GDM1 (cell line): ENCODE measurements at regions not wholly inside any gene's neighbourhood (a gene's known extent, or its start where the extent isn't known, plus 50 kb on each side); places are given as distances from the start of the nearest gene placed in this dataset.
"Not testable (repeated sequence)": the region's sequence is repeated elsewhere in the genome, so short reads cannot be mapped to it uniquely, and the experiment has no call there.

Source experiments
- DNase-seq: peaks from one replicate; lab custom pipeline; 2025; lab: John Stamatoyannopoulos, UW

GRCh38 chr14:49946320-49947141 lies 53.6 kb downstream of the ARF6 start:
- DNase-seq = no peak

GRCh38 chr14:49947506-49947905 lies 54.6 kb downstream of the ARF6 start:
- no peak for DNase-seq

DNA sequence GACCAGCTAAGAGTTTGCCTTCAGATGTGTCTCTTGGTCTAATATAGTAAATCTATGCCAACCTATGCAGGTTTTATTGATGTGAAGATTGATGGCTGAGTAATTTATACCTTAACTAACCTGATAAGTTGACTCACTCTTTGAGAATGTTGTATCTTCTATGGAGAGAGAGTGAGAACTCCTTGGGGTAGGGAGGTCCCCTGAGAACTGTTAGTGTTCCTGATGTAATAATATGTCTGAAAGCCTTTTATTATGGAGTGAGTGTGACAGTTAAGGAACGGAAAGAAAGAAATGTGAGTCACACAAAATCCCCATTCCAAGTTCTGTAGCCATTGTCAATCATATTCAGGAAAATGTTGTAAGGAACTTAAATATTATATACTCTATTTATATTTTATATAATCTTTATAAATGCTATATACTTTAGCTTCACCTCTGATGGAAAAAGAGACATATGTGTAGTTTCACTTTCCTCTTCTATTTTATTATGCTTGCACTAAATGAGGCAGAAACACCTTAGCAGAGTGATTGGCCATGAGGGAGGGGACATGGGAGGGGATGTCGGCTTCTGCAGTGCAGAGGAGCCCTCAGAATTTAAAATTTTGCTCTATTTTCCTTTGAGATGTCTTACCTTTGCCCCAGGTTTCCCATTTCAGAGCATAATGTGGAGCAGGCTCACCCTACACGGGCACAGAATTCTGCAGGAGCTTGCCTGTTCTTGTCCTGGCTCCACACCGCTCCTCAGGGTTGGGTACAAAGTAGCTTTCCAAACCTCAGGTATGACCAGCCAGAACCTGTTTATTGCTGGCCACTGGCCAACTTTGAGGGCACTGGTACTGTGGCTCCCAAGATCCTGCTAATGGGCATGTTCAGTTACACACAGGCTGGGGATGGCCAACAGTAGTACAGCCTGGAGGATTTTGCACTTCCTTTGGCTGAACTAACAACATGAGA lies 57.7 kb downstream of the ARF6 start:
- DNase-seq = no peak

DNA sequence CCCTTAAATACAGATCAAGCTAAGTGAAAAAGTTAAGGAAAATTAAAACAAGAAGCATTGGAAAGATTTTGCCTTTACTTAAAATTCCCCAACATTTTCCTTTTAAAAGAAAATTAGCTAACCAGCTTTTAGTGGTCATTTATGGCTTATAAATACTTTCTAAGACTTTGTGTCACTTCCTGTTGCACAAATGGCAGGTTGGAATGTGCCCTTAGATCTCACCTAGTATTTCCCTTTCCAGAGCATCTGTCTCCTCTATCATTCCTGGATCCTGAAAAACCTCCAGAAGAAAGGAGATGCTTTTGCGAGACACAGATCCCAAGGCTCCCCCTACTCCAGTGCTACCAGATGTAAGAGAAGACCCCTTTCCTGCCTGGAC lies 58.3 kb downstream of the ARF6 start:
- DNase-seq = no peak

GRCh38 chr14:49951691-49952345 lies 58.9 kb downstream of the ARF6 start:
- DNase-seq = no peak

GRCh38 chr14:49953196-49953595 lies 60.3 kb downstream of the ARF6 start:
- no peak for DNase-seq

GRCh38 chr14:49954171-49954631 lies 61.3 kb downstream of the ARF6 start:
- no peak for DNase-seq

DNA sequence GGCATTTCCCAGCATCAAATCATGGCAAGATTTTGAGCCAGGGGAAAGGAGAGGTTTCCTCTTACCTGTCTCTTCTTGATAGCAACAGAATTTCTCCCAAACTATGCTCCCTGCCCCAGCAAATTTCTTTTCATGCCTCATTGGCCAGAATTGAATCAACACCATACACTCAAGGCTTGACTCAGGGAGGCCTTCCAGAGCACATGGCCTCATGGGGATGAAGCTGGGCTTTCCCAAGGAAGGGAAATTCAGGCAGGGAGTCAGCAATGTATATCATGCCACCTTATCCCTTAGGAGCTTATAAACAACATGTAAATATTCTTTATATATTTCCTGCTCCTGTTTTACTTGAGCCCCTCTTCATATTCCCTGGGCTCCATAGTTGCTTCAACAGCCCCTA lies 62.1 kb downstream of the ARF6 start:
- no peak for DNase-seq

DNA sequence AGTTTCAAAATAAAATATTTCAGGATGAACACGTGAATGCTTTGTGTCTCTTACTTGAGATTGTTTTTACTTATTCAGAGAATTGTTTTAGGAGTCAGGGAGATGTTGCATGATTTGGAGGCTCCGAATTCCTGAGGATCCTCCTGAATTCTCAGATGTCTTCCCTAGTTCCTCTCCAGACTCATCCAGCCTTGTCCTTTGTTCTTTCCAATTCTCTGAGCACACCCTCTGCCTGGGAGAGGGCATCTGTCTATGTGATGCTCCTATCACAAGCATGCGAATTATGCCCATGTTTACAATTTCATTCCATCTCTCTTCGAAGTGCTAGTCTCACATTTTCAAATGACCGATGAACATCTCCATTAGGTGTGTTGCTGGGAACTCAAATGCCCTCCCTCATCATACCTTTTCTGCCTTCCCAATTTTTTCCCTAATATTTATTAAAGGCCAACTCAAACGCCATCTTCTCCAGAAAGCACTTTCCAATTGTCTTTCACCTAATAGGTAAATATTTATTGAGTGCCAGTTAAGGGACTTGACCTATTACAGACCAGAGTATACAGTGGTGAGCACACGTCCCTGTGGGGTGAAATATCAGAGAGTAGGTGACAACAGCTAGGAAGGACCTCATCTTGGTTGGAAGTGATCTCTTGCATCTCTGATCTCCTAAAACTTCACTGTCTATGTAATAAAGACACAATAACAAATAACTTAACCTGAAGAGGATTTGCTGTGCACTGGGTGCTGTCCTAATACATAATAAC lies 64.4 kb downstream of the ARF6 start:
- no peak for DNase-seq

DNA sequence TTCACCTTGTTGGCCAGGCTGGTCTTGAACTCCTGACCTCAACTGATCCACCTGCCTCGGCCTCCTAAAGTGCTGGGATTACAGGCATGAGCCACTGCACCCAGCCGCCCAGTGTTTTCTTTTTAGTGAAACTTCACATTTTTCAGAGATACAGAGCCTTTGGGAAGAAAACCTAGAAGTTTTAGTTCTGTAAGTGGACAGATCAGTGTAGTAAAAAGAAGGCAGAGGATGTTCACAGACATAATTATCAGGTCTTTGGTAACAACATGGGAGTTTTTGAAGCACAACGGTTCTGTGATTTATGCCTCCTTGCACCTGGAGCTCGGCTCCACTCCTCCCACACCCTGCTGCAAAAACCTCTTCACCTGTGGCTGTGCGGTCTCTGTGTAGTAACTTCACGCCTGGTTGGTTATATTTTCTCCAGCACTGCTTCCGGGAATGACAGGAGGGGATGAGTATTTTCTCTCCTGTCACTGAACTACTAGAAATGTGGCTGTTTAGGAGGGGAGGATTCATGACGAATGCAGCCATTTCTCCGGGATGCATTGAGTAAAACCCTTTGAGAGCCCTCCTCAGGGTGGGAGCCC lies 67.0 kb downstream of the ARF6 start:
- DNase-seq = no peak

- DNase-seq = no peak
Measured at GRCh38 chr14:49960453-49960852, 67.6 kb downstream of the ARF6 start.

GRCh38 chr14:49961270-49962222 lies 68.7 kb downstream of the ARF6 start:
- no peak for DNase-seq

DNA sequence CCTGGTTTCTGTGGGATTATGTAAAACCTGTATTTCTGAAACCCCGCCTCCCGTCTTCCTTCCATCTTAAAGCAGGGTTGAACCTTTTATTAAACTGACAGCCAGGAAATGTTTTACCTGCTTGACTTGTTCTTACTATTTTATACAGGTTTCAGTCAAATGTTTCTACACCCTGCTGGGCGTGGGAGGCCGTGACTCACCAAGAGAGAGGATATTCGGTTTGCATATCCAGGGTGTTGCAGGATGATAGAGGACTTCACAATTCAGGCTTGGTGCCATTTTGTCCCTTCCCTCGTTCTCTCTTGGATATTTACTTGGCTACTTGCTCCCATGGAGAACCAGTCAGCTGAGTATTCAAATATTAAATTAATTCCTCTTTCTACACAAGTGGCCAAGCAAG lies 69.7 kb downstream of the ARF6 start:
- no peak for DNase-seq

DNA sequence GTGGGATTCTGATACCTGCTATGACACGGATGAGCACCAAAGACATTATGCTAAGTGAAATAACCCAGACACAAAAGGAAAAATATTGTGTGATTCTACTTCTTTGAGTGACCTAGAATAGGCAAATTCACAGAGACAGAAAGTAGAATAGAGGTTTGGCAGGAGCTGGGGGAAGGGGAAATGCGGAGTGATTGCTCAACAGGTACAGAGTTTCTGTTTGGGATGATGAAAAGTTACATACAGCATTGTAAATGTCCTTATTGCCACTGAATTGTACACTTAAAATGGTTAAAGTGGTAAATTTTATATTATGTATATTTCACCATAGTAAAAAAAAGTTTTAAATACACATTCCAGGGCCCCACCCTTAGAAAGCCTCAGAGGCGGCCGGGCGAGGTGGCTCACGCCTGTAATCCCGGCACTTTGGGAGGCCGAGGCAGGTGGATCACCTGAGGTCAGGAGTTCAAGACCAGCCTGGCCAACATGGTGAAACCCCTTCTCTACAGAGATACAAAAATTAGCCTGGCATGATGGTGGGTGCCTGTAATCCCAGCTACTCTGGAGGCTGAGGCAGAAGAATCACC lies 72.3 kb downstream of the ARF6 start:
- DNase-seq = not testable (repeated sequence)

DNA sequence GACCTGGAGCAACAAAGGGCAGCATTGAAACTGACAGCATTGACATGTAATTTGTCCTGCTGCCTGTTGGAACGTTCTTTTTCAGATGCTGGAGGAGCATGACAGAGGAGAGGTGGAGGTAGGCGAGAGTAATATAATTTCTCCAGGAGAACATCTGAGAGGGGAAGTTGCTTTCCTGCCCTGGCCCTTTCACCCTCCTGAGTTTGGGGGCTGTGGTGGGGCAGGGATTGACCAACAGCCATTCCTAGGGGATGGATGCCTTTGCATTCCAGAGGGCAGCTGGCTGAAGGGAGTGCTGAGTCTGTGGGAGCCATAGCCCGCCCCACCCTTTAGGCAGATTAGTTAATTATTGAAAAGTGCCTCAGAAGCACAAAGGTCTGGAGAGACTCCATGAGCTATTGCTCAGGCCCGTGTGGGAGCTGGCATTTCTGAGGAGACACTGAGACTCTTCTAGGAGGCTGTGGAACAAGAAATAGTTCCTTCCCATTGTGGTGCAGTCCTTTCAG lies 73.5 kb downstream of the ARF6 start:
- no peak for DNase-seq

DNA sequence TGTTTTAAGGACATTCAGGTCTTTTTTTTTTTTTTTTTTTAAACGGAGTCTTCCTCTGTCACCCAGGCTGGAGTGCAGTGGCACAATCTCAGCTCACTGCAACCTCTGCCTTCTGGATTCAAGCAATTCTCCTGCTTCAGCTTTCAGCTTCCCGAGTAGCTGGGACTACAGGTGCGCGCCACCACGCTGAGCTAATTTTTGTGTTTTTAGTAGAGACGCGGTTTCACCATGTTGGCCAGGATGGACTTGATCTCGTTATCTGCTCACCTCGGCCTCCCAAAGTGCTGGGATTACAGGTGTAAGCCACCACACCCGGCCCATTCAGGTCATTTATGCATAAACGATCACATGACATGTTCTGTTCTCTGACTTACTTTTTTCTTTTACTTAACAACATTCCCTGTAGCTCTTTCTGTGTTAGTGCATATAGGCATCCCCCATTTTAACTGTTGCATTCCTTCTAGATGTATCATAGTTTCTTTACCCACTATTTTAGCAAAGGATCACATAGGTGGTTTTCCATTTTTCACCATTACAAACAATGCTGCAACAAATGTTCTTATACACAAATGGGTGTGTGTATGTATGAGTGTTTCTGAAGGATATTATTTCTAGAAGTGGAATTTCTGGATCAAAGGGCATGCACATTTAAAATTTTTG lies 74.2 kb downstream of the ARF6 start:
- DNase-seq = no peak

- no peak for DNase-seq
Measured at GRCh38 chr14:49969961-49970360, 77.1 kb downstream of the ARF6 start.

DNA sequence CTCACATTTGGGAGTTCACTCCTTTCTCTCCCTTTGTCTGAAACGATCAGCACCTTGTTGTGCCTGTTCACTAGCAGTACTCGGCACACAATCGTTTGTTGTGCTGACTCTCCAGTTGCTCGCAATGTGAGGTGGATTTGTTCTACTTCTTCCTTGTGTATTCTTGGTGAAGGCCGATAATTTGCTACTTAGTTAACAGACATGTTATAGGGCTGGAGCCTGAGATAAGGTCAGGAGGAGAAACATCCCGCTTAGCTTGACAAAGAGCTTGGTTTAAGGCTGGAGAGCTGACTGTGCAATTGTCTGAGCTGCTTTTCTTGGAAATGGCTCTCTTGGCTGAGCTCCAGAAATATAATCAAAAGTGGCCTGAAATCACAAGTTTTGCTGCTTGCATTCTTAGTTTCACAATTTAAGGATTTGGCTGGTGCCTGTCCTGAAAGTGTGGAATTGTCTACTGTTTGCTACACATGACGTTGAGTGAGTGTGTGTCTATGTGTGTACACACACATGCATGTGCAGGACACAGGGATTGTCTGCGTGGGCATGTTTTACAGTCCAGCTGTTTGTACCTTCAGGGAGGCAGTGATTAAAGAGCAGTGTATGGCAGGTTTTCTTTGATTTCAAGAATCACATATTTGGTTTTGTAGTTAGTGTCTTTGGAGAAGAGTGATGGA lies 77.7 kb downstream of the ARF6 start:
- no peak for DNase-seq
